Smooth muscle cell (in vitro differentiated cells): ENCODE measurements at regions not wholly inside any gene's neighbourhood (a gene's known extent, or its start where the extent isn't known, plus 50 kb on each side); places are given as distances from the start of the nearest gene placed in this dataset.

ENCODE experiments used
- DNase-seq: peaks from one replicate; lab custom pipeline; 2025; ENCODE audit not compliant: unreplicated experiment; lab: John Stamatoyannopoulos, UW
- H2AFZ ChIP-seq: fragments of 200-600 bp; sonication (generic); 2 replicates; pipeline ENCODE4 v1.6.0; 2016; ENCODE audit warnings: antibody characterized with exemption, low read depth, mild to moderate bottlenecking
- H3F3A ChIP-seq: fragments of 200-600 bp; sonication (generic); 2 replicates; pipeline ENCODE4 v1.6.0; 2017; ENCODE audit warnings: antibody characterized with exemption, low read depth
- H3K27ac ChIP-seq: fragments of 200-600 bp; sonication (generic); 2 replicates; pipeline ENCODE4 v1.5.1; 2016; ENCODE audit warnings: low read depth, mild to moderate bottlenecking
- H3K27me3 ChIP-seq: fragments of 200-600 bp; sonication (generic); 2 replicates; pipeline ENCODE4 v1.6.1; 2016; ENCODE audit warnings: low read depth, mild to moderate bottlenecking
- H3K36me3 ChIP-seq: fragments of 200-600 bp; sonication (generic); 2 replicates; pipeline ENCODE4 v1.5.1; 2016; ENCODE audit warnings: low read depth
- H3K4me1 ChIP-seq: fragments of 200-600 bp; sonication (generic); 2 replicates; pipeline ENCODE4 v1.5.1; 2016; ENCODE audit warnings: low read depth
- H3K4me2 ChIP-seq: fragments of 200-600 bp; sonication (generic); 2 replicates; pipeline ENCODE4 v1.6.0; 2016; ENCODE audit warnings: mild to moderate bottlenecking
- H3K4me3 ChIP-seq: fragments of 200-600 bp; sonication (generic); 2 replicates; pipeline ENCODE4 v1.5.1; 2016; ENCODE audit warnings: mild to moderate bottlenecking
- H3K79me2 ChIP-seq: fragments of 200-600 bp; sonication (generic); 2 replicates; pipeline ENCODE4 v1.6.0; 2016; ENCODE audit warnings: low read depth, mild to moderate bottlenecking
- H3K9ac ChIP-seq: fragments of 200-600 bp; sonication (generic); 2 replicates; pipeline ENCODE4 v1.6.0; 2016; ENCODE audit warnings: low read depth
- H3K9me3 ChIP-seq: fragments of 200-600 bp; sonication (generic); replicated peaks from 2 replicates; pipeline ENCODE4 v1.5.1; 2016; ENCODE audit warnings: low read depth
- H4K20me1 ChIP-seq: fragments of 200-600 bp; sonication (generic); 2 replicates; pipeline ENCODE4 v1.6.0; 2016; ENCODE audit warnings: low read depth
- WGBS: methylation state at CpG from one replicate; pipeline ENCODE4 v1.1.7; 2016; ENCODE audit warnings: low lambda C conversion rate; 5-methylcytosine and 5-hydroxymethylcytosine counted together
- TF ChIP-seq, protein P1 (sequence below): fragments of 200-600 bp; sonication (generic); IDR thresholded peaks from 2 replicates; pipeline ENCODE4 v1.5.1; 2017; ENCODE audit warnings: borderline replicate concordance, mild to moderate bottlenecking, antibody characterized with exemption; ENCODE audit not compliant: insufficient read depth, poor library complexity, severe bottlenecking

GRCh38 chr1:29805896-29806160 lies 569.5 kb downstream of the PTPRU start:
- no peaks in the 10 kb centered on the region for H4K20me1 ChIP-seq
- no peaks in the 10 kb centered on the region for H3K9me3 ChIP-seq
- H3K27ac ChIP-seq = no peak overlapping the region
- H3K4me1 ChIP-seq = peaks cover 3% of the 10 kb centered on the region
- no peak for DNase-seq
- TF ChIP-seq, protein P1, sequence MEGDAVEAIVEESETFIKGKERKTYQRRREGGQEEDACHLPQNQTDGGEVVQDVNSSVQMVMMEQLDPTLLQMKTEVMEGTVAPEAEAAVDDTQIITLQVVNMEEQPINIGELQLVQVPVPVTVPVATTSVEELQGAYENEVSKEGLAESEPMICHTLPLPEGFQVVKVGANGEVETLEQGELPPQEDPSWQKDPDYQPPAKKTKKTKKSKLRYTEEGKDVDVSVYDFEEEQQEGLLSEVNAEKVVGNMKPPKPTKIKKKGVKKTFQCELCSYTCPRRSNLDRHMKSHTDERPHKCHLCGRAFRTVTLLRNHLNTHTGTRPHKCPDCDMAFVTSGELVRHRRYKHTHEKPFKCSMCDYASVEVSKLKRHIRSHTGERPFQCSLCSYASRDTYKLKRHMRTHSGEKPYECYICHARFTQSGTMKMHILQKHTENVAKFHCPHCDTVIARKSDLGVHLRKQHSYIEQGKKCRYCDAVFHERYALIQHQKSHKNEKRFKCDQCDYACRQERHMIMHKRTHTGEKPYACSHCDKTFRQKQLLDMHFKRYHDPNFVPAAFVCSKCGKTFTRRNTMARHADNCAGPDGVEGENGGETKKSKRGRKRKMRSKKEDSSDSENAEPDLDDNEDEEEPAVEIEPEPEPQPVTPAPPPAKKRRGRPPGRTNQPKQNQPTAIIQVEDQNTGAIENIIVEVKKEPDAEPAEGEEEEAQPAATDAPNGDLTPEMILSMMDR = no peak
- no peak overlapping the region for H3K9ac ChIP-seq
- 88% methylated on average over 4 of the region's 4 CpGs for WGBS
- H3K36me3 ChIP-seq = no peaks in the 10 kb centered on the region
- no peak overlapping the region for H3K4me3 ChIP-seq
- H3K27me3 ChIP-seq = peaks cover 67% of the 10 kb centered on the region
- H3F3A ChIP-seq = no peaks in the 10 kb centered on the region
- no peak overlapping the region for H3K4me2 ChIP-seq
- H3K79me2 ChIP-seq = no peaks in the 10 kb centered on the region
- no peak overlapping the region for H2AFZ ChIP-seq

- no peaks in the 10 kb centered on the region for H4K20me1 ChIP-seq
- H3K36me3 ChIP-seq = no peaks in the 10 kb centered on the region
- H3F3A ChIP-seq = no peaks in the 10 kb centered on the region
- 85% methylated on average over 11 of the region's 11 CpGs for WGBS
- H3K4me1 ChIP-seq = peaks cover 3% of the 10 kb centered on the region
- peaks cover 63% of the 10 kb centered on the region for H3K27me3 ChIP-seq
- no peaks in the 10 kb centered on the region for H3K79me2 ChIP-seq
- no peak overlapping the region for H3K9ac ChIP-seq
- no peaks in the 10 kb centered on the region for H3K9me3 ChIP-seq
- H3K4me3 ChIP-seq = no peak overlapping the region
- no peak for DNase-seq
- TF ChIP-seq, protein P1 = no peak
- H3K4me2 ChIP-seq = no peak overlapping the region
- H2AFZ ChIP-seq = no peak overlapping the region
- no peak overlapping the region for H3K27ac ChIP-seq
Observed at GRCh38 chr1:29805122-29805895, 569.0 kb downstream of the PTPRU start.

- H3K79me2 ChIP-seq = no peaks in the 10 kb centered on the region
- H4K20me1 ChIP-seq = no peaks in the 10 kb centered on the region
- H3K27ac ChIP-seq = no peak overlapping the region
- H3K9ac ChIP-seq = no peak overlapping the region
- no peak overlapping the region for H2AFZ ChIP-seq
- H3K4me3 ChIP-seq = no peak overlapping the region
- H3K4me2 ChIP-seq = no peak overlapping the region
- TF ChIP-seq, protein P1 = no peak
- no peaks in the 10 kb centered on the region for H3F3A ChIP-seq
- H3K36me3 ChIP-seq = no peaks in the 10 kb centered on the region
- 60% methylated on average over 6 of the region's 6 CpGs for WGBS
- H3K4me1 ChIP-seq = peaks cover 3% of the 10 kb centered on the region
- peaks cover 63% of the 10 kb centered on the region for H3K27me3 ChIP-seq
- no peaks in the 10 kb centered on the region for H3K9me3 ChIP-seq
- no peak for DNase-seq
Observed at GRCh38 chr1:29804181-29804899, 568.0 kb downstream of the PTPRU start.

GRCh38 chr1:29803486-29803885 lies 567.2 kb downstream of the PTPRU start:
- Histone ChIP-seq H3K9me3 (no peaks in the 10 kb centered on the region), H3K4me1 (peaks cover 3% of the 10 kb centered on the region), H3K4me2 (no peak overlapping the region), H3K4me3 (no peak overlapping the region), H2AFZ (no peak overlapping the region), H3K79me2 (no peaks in the 10 kb centered on the region), H3K27me3 (peaks cover 55% of the 10 kb centered on the region), H3K27ac (no peak overlapping the region), H4K20me1 (no peaks in the 10 kb centered on the region), H3K36me3 (no peaks in the 10 kb centered on the region), H3K9ac (no peak overlapping the region), H3F3A (no peaks in the 10 kb centered on the region)
- DNase-seq = no peak
- WGBS = 89% methylated on average over 4 of the region's 4 CpGs
- TF ChIP-seq, protein P1 = no peak
